ENCODE measurements at regions not wholly inside any gene's neighbourhood (a gene's known extent, or its start where the extent isn't known, plus 50 kb on each side); places are given as distances from the start of the nearest gene placed in this dataset.
"Not testable (repeated sequence)": the region's sequence is repeated elsewhere in the genome, so short reads cannot be mapped to it uniquely, and the experiment has no call there.

DNA sequence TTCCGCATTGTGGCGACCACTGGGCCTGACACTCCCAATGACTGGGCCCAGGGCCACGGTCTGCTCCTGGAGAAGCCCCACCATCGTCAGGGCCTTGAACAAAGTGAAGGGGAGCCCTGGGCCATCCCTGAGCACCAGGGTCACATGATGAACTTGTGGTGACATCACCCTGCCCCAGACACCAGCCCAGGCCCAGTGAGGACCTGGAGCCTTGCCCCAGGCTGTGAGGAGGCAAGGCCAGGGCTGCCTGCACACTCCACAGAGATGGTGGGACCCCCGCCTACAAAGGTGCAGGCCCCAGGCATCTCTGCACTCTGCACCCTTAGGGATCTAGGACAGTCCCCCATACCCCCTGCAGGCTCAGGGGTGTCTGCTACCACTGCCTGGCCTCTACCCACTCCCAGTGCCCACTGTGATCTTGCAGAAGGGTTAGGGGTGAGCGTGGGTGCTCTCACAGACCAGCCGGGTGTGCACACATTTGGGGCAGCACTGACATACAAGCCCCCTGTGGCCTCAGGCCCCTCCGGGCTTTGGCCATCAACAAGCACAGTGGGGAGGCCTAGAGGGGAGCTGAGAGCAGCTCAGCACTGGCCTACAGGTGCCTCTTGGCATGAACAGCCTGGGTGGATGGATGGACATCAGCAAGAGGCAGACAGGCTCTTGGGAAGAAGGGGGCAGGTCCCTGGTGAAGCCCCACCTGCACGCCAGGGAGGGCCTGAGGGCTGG is 624.0 kb upstream of the LRRTM4 start:
- no peak for DNase-seq (ENCODE audit: low spot score)

DNA sequence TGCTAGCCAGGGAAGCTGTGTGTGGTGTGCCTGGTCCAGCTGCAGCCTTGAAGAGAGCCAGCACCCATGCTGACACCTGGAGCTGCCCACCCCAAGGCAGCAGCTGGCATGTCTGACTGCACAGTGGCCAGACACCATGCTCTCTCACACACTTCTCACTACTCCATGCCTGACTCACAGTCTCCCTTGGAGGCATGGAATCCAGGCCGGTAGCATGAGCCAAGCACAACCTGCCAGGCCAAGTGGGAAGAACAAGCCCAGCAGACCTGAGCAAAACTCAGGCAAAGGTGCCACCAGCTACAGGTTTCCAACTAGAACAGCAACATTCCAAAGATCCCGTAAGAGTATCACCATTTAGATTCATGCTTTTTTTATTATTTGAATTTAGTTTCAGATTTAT is 625.3 kb upstream of the LRRTM4 start:
- DNase-seq (ENCODE audit: low spot score) = no peak

DNA sequence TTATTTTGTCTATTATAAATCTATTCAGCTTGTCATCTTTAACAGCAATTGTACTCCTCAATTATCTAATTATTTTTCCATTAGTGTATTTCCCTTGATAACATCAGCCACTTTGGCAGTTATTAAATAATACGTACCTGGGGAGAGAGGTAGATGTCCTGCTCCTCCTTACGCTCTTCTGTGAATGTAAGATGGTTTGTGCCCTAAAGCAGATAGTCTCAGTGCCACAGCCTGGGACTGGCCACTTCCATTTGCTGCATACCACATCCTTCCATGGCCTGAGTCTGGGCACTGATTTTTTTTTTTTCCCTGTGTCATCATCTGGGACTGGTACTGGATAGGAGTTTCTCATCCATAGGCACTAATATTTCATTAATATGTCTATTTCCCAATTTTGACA is 632.4 kb upstream of the LRRTM4 start:
- DNase-seq (ENCODE audit: low spot score) = no peak

DNA sequence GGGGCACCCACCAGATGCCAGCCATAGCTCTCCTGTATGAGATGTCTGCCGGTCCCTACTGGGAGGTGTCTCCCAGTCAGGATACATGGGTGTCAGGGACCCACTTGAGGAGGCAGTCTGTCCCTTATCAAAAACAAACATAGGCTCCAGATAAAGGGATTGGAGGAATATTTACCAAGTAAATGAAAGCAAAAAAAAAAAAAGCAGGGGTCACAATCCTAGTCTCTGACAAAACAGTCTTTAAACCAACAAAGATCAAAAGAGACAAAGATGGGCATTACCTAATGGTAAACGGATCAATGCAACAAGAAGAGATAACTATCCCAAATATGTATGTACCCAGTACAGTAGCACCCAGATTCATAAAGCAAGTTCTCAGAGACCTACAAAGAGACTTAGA is 640.0 kb upstream of the LRRTM4 start:
- no peak for DNase-seq (ENCODE audit: low spot score)

- not testable (repeated sequence) for DNase-seq (ENCODE audit: low spot score)
These were observed 650.0 kb upstream of the LRRTM4 start for GRCh38 chr2:78172157-78172556.

GRCh38 chr2:78175645-78176044 is 653.5 kb upstream of the LRRTM4 start:
- DNase-seq (ENCODE audit: low spot score) = no peak

- peak; percentile 34 for DNase-seq (ENCODE audit: low spot score)
These were observed 678.9 kb upstream of the LRRTM4 start for GRCh38 chr2:78201064-78201575.

- peak; percentile 43 for DNase-seq (ENCODE audit: low spot score)
These were observed 680.2 kb upstream of the LRRTM4 start for GRCh38 chr2:78202366-78202765.

DNA sequence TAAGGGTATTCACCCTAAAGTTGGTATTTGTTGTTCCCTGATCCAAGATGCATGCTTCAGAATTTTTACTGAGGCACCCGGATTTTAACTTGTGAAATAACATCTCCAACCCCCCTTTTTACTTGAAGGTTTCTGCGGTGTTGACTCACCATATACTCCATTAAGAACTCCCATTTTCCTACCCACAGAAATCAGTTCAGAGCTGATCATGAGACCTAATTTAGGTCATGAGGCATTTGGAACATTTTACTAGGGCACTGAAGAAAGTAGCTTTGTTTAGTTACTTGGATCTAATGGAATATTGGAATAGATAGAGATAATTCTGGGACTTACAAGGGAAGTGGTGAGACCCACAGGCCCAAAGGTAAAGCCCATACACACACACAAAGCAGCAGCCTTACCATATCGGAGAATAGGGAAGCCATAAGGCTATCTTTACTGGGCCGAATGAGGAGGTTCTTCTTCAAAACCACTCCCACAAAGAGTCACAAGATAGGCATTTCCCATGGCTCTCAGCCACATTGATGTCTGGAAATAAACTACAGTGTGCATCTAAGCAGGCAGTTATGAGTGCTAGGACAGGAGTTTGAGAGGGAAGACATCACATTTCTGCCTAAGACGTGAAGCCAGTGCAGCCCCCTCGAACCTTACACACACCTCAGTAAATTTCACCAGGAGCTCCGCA is 681.0 kb upstream of the LRRTM4 start:
- DNase-seq (ENCODE audit: low spot score) = peak; percentile 36

- no peak for DNase-seq (ENCODE audit: low spot score)
These were observed 695.9 kb upstream of the LRRTM4 start for GRCh38 chr2:78218066-78218465.

GRCh38 chr2:78237704-78238103 is 715.5 kb upstream of the LRRTM4 start:
- DNase-seq (ENCODE audit: low spot score) = no peak

DNA sequence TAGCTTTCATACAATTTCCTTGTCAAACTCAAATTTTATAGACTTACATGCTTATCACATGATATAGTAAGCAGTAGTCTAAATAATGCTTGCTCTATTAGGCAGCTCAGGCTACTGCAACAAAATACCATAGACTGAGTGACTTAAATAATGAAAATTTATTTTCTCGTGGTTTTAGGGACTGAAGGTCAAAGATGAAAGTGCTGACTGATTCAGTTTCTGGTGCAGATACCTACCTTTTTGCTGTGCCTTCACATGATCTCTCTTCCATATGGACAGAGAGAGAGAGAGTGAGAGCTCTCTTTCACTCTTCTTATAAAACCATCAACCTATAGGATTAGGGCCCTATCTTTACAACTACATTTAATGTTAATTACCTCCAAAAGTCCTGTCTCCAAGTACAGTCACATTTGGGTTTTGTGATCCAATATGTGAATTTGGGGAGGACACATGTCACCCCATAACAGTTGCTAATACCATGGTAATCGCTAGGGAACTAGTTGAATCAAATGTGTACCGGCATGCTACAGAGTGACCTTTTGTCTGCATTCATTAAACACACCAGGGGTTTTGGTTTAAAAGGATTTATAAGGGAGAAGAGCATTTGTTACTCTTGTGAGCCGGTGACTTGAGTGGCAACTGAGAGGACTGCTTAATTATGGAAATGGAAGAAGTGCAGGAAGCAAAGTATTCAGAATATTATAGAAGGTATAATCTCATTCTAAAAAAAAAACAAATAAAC is 723.4 kb upstream of the LRRTM4 start:
- no peak for DNase-seq (ENCODE audit: low spot score)

DNA sequence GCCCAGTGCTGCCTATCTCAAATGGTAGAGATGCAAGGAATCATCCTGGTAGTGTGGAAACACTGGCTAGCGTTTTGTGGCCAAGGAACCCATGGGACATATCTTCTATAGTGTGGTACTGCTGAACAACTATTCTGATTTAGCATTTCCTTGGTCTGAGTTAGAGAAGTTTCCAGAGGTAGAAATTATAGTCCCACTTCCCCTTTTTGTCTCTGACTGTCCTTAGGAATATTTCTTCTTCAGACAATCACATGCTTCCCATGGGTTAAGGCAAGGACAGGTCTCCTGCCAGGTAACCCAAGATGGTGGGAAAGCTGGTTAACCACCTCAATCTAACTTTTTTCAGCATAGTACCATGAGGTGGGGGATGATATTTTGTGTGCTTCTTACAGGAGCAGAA is 729.5 kb upstream of the LRRTM4 start:
- no peak for DNase-seq (ENCODE audit: low spot score)

DNA sequence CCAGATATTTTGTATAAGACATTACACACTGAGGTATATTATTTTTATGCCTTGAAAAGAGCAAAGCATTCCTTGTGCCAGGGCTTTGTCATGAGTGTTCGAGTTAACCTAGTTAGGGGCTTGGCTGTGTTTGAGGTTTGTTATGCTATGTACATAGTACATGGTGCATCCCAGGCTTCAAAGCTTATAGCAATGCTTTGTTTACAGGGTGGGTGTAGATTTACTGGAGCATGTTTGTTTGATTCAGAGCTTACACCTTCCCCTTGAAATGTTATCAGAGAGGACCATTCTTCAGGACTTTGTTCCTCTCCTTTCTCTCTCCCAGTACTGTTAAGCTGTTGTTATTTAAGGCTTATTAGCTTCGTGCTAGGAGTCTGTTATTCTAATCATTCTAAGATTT is 738.7 kb upstream of the LRRTM4 start:
- DNase-seq (ENCODE audit: low spot score) = peak; percentile 31

- no peak for DNase-seq (ENCODE audit: low spot score)
These were observed 739.3 kb upstream of the LRRTM4 start for GRCh38 chr2:78261454-78261853.

DNA sequence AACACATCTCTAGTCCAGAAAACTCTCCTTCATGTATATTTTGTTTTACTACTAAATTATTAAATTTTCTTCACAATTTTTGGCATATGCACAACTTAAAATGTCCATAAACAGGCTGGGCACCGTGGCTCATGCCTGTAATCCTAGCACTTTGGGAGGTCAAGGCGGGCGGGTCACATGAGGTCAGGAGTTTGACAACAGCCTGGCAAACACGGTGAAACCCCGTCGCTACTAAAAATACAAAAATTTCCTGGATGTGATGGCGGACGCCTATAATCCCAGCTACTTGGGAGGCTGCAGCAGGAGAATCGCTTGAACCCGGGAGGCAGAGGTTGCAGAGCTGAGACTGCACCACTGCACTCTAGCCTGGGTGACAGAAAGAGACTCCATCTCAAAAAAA is 739.9 kb upstream of the LRRTM4 start:
- DNase-seq (ENCODE audit: low spot score) = not testable (repeated sequence)

- DNase-seq (ENCODE audit: low spot score) = peak; percentile 57
These were observed 740.7 kb upstream of the LRRTM4 start for GRCh38 chr2:78262713-78263375.

DNA sequence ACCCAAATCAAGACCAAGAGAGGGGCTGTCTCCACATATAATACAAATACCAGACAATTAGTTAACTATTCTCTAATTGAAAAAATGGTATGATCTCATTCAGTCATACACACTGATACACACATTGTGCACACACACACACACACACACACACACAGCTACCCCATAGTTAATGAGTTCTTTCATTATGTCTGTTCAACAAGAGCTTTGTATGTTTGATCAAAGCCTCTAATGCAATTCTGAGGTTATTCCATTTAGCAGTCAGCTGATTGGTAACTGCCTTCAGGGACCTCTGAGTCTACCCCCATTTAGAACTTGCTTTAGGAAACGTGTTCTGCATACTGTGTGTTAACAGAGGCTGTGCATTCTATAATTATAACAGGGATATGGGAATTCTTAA is 741.4 kb upstream of the LRRTM4 start:
- DNase-seq (ENCODE audit: low spot score) = peak; percentile 94

GRCh38 chr2:78264130-78264529 is 742.0 kb upstream of the LRRTM4 start:
- DNase-seq (ENCODE audit: low spot score) = peak; percentile 48

GRCh38 chr2:78281164-78281563 is 744.3 kb upstream of the REG3G start:
- no peak for DNase-seq (ENCODE audit: low spot score)

DNA sequence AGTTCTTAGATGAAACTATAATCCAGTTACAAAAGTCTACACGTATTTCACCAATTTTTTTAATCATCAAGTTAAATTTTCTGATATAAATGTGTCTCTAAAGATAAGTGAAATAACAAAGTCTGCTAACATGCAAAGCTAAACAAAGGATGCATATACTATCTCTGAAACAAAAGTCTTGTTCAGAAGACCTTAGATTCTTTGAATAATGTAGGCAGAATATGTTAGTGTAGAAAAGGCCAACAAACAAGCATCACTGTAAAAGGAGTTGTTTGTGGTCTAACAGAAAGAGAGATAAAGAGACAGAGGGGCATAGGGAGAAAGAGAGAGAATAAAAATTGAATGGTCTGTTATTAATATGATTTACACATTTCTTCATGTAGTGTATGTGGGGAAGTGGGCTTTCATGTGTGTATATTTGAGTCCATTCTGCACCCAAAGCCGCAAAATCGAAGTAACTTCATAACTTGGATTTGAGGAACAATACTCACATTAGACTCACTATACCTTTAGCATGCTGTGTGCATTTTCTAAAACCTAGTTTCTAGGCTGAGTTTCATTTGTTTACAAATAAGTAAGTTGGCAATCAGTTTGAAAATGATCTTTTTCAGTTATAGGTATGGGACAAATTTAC is 734.8 kb upstream of the REG3G start:
- peak; percentile 65 for DNase-seq (ENCODE audit: low spot score)

GRCh38 chr2:78293768-78294167 is 731.7 kb upstream of the REG3G start:
- no peak for DNase-seq (ENCODE audit: low spot score)
